Aorta (tissue), 5 donors: ENCODE measurements at regions not wholly inside any gene's neighbourhood (a gene's known extent, or its start where the extent isn't known, plus 50 kb on each side); places are given as distances from the start of the nearest gene placed in this dataset.
A peak's percentile ranks its signal among the peaks of the same experiment; 100 is the strongest.

ENCODE experiments used
- ATAC-seq: fragments of 200-7000 bp; cut with Tn5 transposase; one replicate; pipeline ENCODE4 v1.9.1; 2022; ENCODE audit warnings: moderate library complexity; ENCODE audit not compliant: low FRiP score
- DNase-seq, 2 donors: peaks; one replicate each; pipeline ENCODE4 v3.0.0-alpha.2; 2020
- H3K27ac ChIP-seq, 2 donors: one replicate each; pipeline ENCODE4 v1.5.1; 2013; ENCODE audit warnings: low read length in 2 of 2, mild to moderate bottlenecking in 2 of 2, moderate library complexity in 2 of 2, control low read depth in 1 of 2, inconsistent platforms in 1 of 2, low read depth in 1 of 2
- H3K27me3 ChIP-seq, 2 donors: one replicate each; pipeline ENCODE4 v1.6.1; 2013; ENCODE audit warnings: control low read depth in 1 of 2, low read length in 1 of 2, mild to moderate bottlenecking in 1 of 2, moderate library complexity in 1 of 2; ENCODE audit not compliant: insufficient read depth in 2 of 2, control insufficient read depth in 1 of 2
- H3K36me3 ChIP-seq, 2 donors: one replicate each; pipeline ENCODE4 v1.6.1; 2013; ENCODE audit warnings: control low read depth in 1 of 2, low read length in 1 of 2, mild to moderate bottlenecking in 1 of 2; ENCODE audit not compliant: insufficient read depth in 2 of 2, control insufficient read depth in 1 of 2
- H3K4me1 ChIP-seq, 2 donors: one replicate each; pipeline ENCODE4 v1.6.1; 2013; ENCODE audit warnings: low read length in 2 of 2, control low read depth in 1 of 2, mild to moderate bottlenecking in 1 of 2, moderate library complexity in 1 of 2; ENCODE audit not compliant: insufficient read depth in 2 of 2, control insufficient read depth in 1 of 2
- H3K4me3 ChIP-seq, 2 donors: one replicate each; pipeline ENCODE4 v1.5.1; 2013; ENCODE audit warnings: low read length in 2 of 2, control low read depth in 1 of 2, mild to moderate bottlenecking in 1 of 2
- H3K9me3 ChIP-seq: one replicate; pipeline ENCODE4 v1.6.1; 2013; ENCODE audit warnings: mild to moderate bottlenecking, low read length; ENCODE audit not compliant: control insufficient read depth
- WGBS, 2 donors: extraction: QIAGEN DNeasy Blood & Tissue Kit; methylation state at CpG; one replicate each; pipeline ENCODE4 v1.1.7; 2013; 5-methylcytosine and 5-hydroxymethylcytosine counted together
- intact Hi-C, 2 donors: fragments of 100-400 bp; cut with DNase I; formaldehyde crosslinking; loops; one replicate each; pipeline versions ENCODE4 v1.14.2 to v1.15.0; 2022
- donor health status: healthy with polysubstance abuse.
- donor health status: Bipolar disorder and iron deficiency.
- donor health status: DM: no; HTN: no; CAD: no.
- donor health status: DM: no; HTN: no; CAD: no.
- donor health status: DM: yes; HTN: yes; CAD: no.

DNA sequence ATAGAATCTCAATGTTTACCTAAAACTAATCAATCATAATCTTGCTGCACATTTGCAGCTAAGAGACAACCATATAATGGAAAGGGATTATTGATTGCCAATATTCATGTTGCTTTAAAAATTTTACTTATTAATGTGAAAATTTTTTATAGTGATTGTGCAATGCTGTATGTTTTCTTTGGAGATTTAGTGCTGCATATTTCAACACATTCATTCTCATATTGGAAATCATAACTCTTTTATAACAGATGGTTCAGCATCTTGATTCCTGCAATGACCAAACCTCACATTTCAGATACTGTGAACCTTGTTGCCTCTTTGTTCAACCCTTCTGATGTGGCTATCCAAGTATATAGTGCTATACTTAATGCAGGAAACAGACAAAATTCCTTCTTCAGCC lies 502.6 kb downstream of the C4orf33 start:
- no peak for ATAC-seq
- H3K9me3 ChIP-seq: no peaks in the 10 kb centered on the region
- no peak overlapping the region for H3K27ac ChIP-seq
- H3K4me3 ChIP-seq: no peak overlapping the region
- intact Hi-C loops: no loop called here
- H3K27me3 ChIP-seq: no peaks in the 10 kb centered on the region
- H3K36me3 ChIP-seq: no peaks in the 10 kb centered on the region
- no peaks in the 10 kb centered on the region for H3K4me1 ChIP-seq
- DNase-seq: no peak

- Histone ChIP-seq H3K27me3 (no peaks in the 10 kb centered on the region), H3K9me3 (no peaks in the 10 kb centered on the region), H3K36me3 (no peaks in the 10 kb centered on the region), H3K27ac (no peak overlapping the region), H3K4me1 (no peaks in the 10 kb centered on the region), H3K4me3 (no peak overlapping the region)
- intact Hi-C loops: no loop called here
- ATAC-seq (no peak), DNase-seq (no peak)
- 82 to 86% methylated on average over 5 of the region's 5 CpGs for WGBS, 2 donors
These were observed 504.9 kb downstream of the C4orf33 start for GRCh38 chr4:129600898-129601297.

GRCh38 chr4:129602447-129602846 lies 506.5 kb downstream of the C4orf33 start:
- intact Hi-C loops: no loop called here
- WGBS, 2 donors: 90 to 94% methylated on average over 1 of the region's 1 CpG
- no peaks in the 10 kb centered on the region for H3K27me3 ChIP-seq
- no peak for DNase-seq
- no peaks in the 10 kb centered on the region for H3K36me3 ChIP-seq
- no peak overlapping the region for H3K4me3 ChIP-seq
- no peak for ATAC-seq
- H3K9me3 ChIP-seq: no peaks in the 10 kb centered on the region
- no peak overlapping the region for H3K27ac ChIP-seq
- no peaks in the 10 kb centered on the region for H3K4me1 ChIP-seq

- Histone ChIP-seq H3K27me3 (no peaks in the 10 kb centered on the region), H3K36me3 (no peaks in the 10 kb centered on the region), H3K27ac (no peak overlapping the region), H3K9me3 (no peaks in the 10 kb centered on the region), H3K4me3 (no peak overlapping the region), H3K4me1 (no peaks in the 10 kb centered on the region)
- DNase-seq (no peak), ATAC-seq (no peak)
- intact Hi-C loops: no loop called here
- 83% methylated on average over 4 of the region's 4 CpGs for WGBS, 2 donors
These were observed 507.4 kb downstream of the C4orf33 start for GRCh38 chr4:129603241-129603931.

GRCh38 chr4:129604632-129605255 lies 508.8 kb downstream of the C4orf33 start:
- intact Hi-C loops: no loop called here
- no peak for ATAC-seq
- no peak overlapping the region for H3K27ac ChIP-seq
- H3K9me3 ChIP-seq: no peaks in the 10 kb centered on the region
- no peak for DNase-seq
- H3K4me1 ChIP-seq: no peaks in the 10 kb centered on the region
- H3K36me3 ChIP-seq: no peaks in the 10 kb centered on the region
- H3K4me3 ChIP-seq: no peak overlapping the region
- 10 to 24% methylated on average over 1 of the region's 1 CpG for WGBS, 2 donors
- no peaks in the 10 kb centered on the region for H3K27me3 ChIP-seq

- no peaks in the 10 kb centered on the region for H3K36me3 ChIP-seq
- intact Hi-C loops: no loop called here
- H3K27me3 ChIP-seq: no peaks in the 10 kb centered on the region
- H3K27ac ChIP-seq: no peak overlapping the region
- no peak overlapping the region for H3K4me3 ChIP-seq
- 25 to 30% methylated on average over 3 of the region's 3 CpGs for WGBS, 2 donors
- no peaks in the 10 kb centered on the region for H3K9me3 ChIP-seq
- ATAC-seq (no peak), DNase-seq (no peak)
- H3K4me1 ChIP-seq: no peaks in the 10 kb centered on the region
These were observed 518.7 kb downstream of the C4orf33 start for GRCh38 chr4:129614611-129615010.

GRCh38 chr4:129622566-129622965 lies 526.6 kb downstream of the C4orf33 start:
- no peaks in the 10 kb centered on the region for H3K36me3 ChIP-seq
- no peak overlapping the region for H3K27ac ChIP-seq
- H3K9me3 ChIP-seq: no peaks in the 10 kb centered on the region
- 82 to 88% methylated on average over 2 of the region's 2 CpGs for WGBS, 2 donors
- no peaks in the 10 kb centered on the region for H3K4me1 ChIP-seq
- no peak overlapping the region for H3K4me3 ChIP-seq
- DNase-seq: no peak
- intact Hi-C loops: no loop called here
- no peaks in the 10 kb centered on the region for H3K27me3 ChIP-seq
- no peak for ATAC-seq

DNA sequence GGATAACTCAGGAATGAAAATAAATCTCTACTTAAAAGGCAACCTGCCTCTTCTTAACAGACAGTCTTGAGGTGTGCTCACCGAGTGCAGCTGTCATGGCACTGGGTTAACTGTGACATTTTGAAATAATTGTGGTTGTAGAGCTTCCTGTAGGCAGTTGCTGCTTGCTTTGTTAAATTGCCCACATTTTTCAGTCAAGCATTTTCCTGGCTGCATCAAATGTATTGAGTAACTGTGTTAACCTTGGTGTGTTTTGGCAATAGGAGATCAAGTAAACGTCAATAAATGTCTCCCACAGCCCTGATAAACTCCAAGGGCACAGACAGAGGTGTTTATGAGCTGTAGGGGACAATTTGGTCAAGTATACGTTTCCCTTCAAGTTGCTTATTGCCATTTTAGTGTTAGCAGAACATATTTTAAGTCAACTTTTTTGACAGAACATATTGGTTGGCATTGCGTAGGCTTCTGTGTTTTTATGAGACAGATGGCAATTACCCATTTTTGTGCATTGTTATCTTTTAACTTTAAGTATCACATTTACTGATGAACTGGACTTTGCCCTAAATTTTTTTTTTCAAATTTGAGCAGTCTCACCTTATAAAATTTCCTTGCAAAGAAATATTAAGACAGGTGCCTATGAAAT lies 527.4 kb downstream of the C4orf33 start:
- intact Hi-C loops: no loop called here
- no peak overlapping the region for H3K4me3 ChIP-seq
- no peaks in the 10 kb centered on the region for H3K4me1 ChIP-seq
- ATAC-seq (no peak), DNase-seq (no peak)
- WGBS, 2 donors: 37 to 45% methylated on average over 4 of the region's 4 CpGs
- no peak overlapping the region for H3K27ac ChIP-seq
- no peaks in the 10 kb centered on the region for H3K27me3 ChIP-seq
- H3K9me3 ChIP-seq: no peaks in the 10 kb centered on the region
- no peaks in the 10 kb centered on the region for H3K36me3 ChIP-seq

DNA sequence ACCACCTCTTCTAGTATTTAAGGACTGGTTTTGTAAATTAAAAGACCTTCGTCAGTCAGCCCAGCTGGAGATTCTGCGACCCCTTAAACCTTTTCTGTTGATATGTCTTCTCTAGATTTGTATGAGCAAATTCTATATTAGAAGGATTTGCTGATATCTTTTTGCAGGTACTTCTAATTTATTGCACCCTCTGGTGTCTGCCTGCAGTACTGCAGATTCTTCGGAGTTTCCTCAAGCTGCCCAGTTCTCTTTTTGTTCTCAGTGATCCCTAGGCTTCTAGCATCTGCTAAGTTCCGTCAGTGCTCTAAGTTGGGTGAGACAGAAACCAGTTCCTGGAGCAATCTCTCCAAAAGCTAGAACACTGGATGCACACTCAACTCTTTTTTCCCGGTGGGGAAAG lies 545.2 kb downstream of the C4orf33 start:
- intact Hi-C loops: loop anchor here (5.0 kb wide), 2 partner anchors 279 to 424 kb away; no protein-coding TSS in a partner anchor
- no peak overlapping the region for H3K4me3 ChIP-seq
- peak in 1 of 2 donors; percentile 57 for DNase-seq
- no peaks in the 10 kb centered on the region for H3K4me1 ChIP-seq
- no peaks in the 10 kb centered on the region for H3K9me3 ChIP-seq
- 38 to 39% methylated on average over 5 of the region's 5 CpGs for WGBS, 2 donors
- ATAC-seq: peak; percentile 62
- H3K27me3 ChIP-seq: no peaks in the 10 kb centered on the region
- no peaks in the 10 kb centered on the region for H3K36me3 ChIP-seq
- H3K27ac ChIP-seq: no peak overlapping the region
